Natural killer cell treated with Interleukin-12 subunit alpha and Interleukin-12 subunit beta and Interleukin-15 and Interleukin-18, amount 100 ng/mL, for 72 hours (primary cell): ENCODE measurements at regions not wholly inside any gene's neighbourhood (a gene's known extent, or its start where the extent isn't known, plus 50 kb on each side); places are given as distances from the start of the nearest gene placed in this dataset.
"Not testable (repeated sequence)": the region's sequence is repeated elsewhere in the genome, so short reads cannot be mapped to it uniquely, and the experiment has no call there.

Experiments used
- ATAC-seq, 2 donors: fragments of 150-1000 bp; cut with Tn5 transposase in 1 of 2; sonication (Bioruptor Pico), chemical (Tn5 transposase) in 1 of 2; 2 replicates each; pipeline ENCODE4 v1.10.0; 2021
- DNase-seq: peaks from one replicate; pipeline ENCODE4 v3.0.0; 2022; ENCODE audit warnings: low spot score
- H3K27ac Mint-ChIP-seq, 2 donors: 1 replicate in 1 of 2; 2 replicates in 1 of 2; pipeline ENCODE4 v1.8.0; 2022; ENCODE audit warnings: mixed read lengths in 2 of 2, mild to moderate bottlenecking in 1 of 2, moderate library complexity in 1 of 2
- H3K27me3 Mint-ChIP-seq, 2 donors: 1 replicate in 1 of 2; 2 replicates in 1 of 2; pipeline ENCODE4 v1.8.0; 2022; ENCODE audit warnings: mixed read lengths in 2 of 2
- H3K36me3 Mint-ChIP-seq: one replicate; pipeline ENCODE4 v1.8.0; 2022; ENCODE audit warnings: mixed read lengths
- H3K4me1 Mint-ChIP-seq, 2 donors: 1 replicate in 1 of 2; 2 replicates in 1 of 2; pipeline ENCODE4 v1.8.0; 2022; ENCODE audit warnings: low read depth in 2 of 2, mixed read lengths in 2 of 2, mild to moderate bottlenecking in 1 of 2
- H3K4me3 Mint-ChIP-seq: one replicate; pipeline ENCODE4 v1.8.0; 2022; ENCODE audit warnings: mixed read lengths
- H3K9me3 Mint-ChIP-seq: 2 replicates; pipeline ENCODE4 v1.8.0; 2022; ENCODE audit warnings: mixed read lengths

DNA sequence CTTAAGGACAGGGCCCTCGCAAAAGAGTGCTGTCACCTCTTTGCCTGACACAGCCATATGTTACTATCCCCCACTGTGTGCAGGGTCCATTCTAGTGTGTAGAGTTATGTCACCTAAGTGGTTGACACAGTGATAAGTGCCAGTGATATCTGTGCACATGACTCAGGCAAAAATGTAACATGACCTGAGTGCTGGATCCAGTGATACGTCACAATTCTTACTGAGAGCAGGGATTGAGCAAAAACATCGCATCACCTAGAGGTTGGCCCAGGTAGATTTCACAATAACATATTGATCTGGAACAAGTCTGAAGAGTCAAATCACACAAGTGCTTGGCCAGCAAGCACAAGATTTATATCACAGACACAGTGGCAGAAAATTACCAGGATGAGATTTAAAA lies 100.5 kb upstream of the BPY2B start:
- ATAC-seq, DNase-seq, H3K27ac Mint-ChIP-seq, H3K9me3 Mint-ChIP-seq, H3K36me3 Mint-ChIP-seq, H3K4me1 Mint-ChIP-seq, H3K27me3 Mint-ChIP-seq, H3K4me3 Mint-ChIP-seq: not testable (repeated sequence)

DNA sequence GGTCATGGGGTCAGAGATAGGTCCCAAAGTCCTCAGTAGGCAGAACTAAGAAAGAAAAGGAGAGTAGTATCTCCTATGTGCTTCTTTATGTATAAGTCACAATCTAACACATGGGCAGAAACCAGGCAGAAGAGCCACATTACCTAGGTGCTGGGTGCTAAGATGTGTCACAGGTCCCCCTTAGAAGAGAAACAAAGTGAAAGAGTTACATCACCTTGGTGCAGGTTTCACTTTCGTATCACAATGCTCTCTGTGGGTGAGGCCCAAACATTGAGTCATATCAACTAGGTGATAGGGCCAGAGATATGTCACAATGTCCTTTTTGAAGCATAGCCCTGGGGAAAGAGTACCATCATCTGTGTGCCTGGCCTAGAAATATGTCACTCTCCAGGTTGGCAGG lies 96.1 kb upstream of the BPY2B start:
- H3K4me3 Mint-ChIP-seq, H3K4me1 Mint-ChIP-seq, H3K36me3 Mint-ChIP-seq, H3K27ac Mint-ChIP-seq, H3K9me3 Mint-ChIP-seq, DNase-seq, H3K27me3 Mint-ChIP-seq: not testable (repeated sequence)
- ATAC-seq = peak in 1 of 2 donors; percentile 36

DNA sequence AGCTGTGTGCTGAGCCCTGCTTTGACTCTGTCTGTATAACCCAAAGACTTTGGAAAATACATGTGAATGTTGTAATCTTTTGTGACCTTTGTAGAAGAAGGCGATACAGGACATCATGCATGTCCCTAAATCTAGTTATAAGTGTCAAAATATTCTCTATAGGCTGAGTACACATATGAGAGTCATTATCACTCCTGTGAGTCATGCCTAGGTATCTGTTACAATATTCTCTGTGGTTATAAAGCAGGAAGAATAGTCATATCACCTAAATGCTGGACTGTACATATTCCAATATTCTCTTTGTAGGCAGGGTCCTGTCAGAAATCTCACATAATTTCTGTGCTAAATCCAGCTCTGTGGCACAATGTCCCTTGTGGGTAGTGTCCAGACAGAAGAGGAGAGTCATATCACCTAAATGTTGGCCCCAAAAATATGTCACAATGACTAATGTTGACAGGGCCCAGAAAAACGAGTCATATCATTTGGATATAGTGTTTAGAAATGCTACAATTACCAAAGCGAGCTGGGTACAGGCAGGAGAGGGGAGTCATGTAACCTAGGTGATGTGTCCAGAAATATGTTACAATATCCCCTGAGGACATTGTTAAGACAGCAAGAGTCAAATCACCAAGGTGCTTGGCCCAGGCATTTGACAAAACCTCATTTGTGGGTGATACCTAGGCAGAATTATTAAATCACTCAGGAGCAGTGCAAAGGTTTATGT lies 80.4 kb upstream of the BPY2B start:
- not testable (repeated sequence) for H3K4me1 Mint-ChIP-seq, H3K4me3 Mint-ChIP-seq, H3K36me3 Mint-ChIP-seq, DNase-seq, H3K9me3 Mint-ChIP-seq, H3K27me3 Mint-ChIP-seq, H3K27ac Mint-ChIP-seq, ATAC-seq

DNA sequence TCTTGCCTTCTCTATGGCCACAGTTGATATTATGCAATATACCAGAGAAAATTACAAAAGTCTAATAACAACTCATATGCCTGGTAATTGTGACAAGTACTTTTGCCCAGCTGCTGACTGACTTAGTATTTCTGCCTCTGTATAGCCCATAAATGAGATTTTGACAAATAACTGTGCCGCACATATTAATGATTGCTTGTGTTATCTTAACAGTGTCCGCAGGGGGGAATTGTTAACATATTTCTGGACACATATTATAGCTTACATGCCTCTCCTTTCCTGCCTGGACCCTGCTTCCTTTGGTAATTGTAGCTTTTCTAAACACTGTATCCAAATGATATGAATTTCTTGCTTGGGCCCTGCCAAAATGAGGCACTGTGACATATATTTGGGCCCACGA lies 69.0 kb upstream of the BPY2B start:
- H3K27me3 Mint-ChIP-seq, ATAC-seq, DNase-seq, H3K4me3 Mint-ChIP-seq, H3K36me3 Mint-ChIP-seq, H3K9me3 Mint-ChIP-seq, H3K27ac Mint-ChIP-seq, H3K4me1 Mint-ChIP-seq: not testable (repeated sequence)

DNA sequence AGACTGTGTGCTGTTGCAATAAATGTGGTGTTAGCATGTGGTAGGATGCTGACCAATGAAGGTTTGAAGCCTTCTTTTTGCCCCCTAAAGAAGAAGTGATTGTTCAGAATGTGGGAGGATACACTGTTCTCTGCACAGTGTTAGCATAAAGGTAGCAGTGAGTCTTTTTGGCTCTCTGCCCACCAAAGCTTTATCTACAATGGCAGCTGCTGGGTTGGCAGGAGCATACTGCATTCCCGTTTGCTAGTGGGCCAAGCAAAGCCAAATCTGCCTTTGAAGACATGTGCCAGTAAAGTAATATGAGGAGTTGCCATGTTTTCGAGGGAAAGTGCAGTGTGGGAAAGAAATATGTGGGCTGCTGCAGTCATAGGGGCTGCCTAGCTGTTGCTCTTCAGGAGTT lies 56.4 kb upstream of the BPY2B start:
- H3K9me3 Mint-ChIP-seq, H3K36me3 Mint-ChIP-seq, H3K27me3 Mint-ChIP-seq, ATAC-seq, H3K4me3 Mint-ChIP-seq, DNase-seq, H3K4me1 Mint-ChIP-seq, H3K27ac Mint-ChIP-seq: not testable (repeated sequence)
